Nephron (organoid): ENCODE measurements at regions not wholly inside any gene's neighbourhood (a gene's known extent, or its start where the extent isn't known, plus 50 kb on each side); places are given as distances from the start of the nearest gene placed in this dataset.

Experiments used
- H3K27ac Mint-ChIP-seq, 3 experiments: 2 replicates each; pipeline ENCODE4 v1.8.0; 2020; ENCODE audit warnings: mixed read lengths in 3 of 3, mild to moderate bottlenecking in 2 of 3, moderate library complexity in 1 of 3
- H3K27me3 Mint-ChIP-seq: 2 replicates; pipeline ENCODE4 v1.8.0; 2021; ENCODE audit warnings: low read depth, mild to moderate bottlenecking, moderate library complexity, mixed read lengths
- H3K36me3 Mint-ChIP-seq: 2 replicates; pipeline ENCODE4 v1.8.0; 2020; ENCODE audit warnings: low read depth, mixed read lengths
- H3K4me1 Mint-ChIP-seq: 2 replicates; pipeline ENCODE4 v1.8.0; 2020; ENCODE audit warnings: mixed read lengths
- H3K4me3 Mint-ChIP-seq, 3 experiments: 2 replicates each; pipeline ENCODE4 v1.8.0; 2020; ENCODE audit warnings: mild to moderate bottlenecking in 3 of 3, mixed read lengths in 3 of 3, moderate library complexity in 2 of 3
- H3K9me3 Mint-ChIP-seq: 2 replicates; pipeline ENCODE4 v1.8.0; 2020; ENCODE audit warnings: mixed read lengths
- CTCF ChIP-seq, 3 experiments: fragments of 200-600 bp; sonication (generic); IDR thresholded peaks; one replicate each; pipeline ENCODE4 v1.5.0; 2021; ENCODE audit warnings: antibody characterized with exemption in 3 of 3; ENCODE audit not compliant: unreplicated experiment in 3 of 3

- no peak for TF ChIP-seq CTCF (IDR thresholded peaks at IDR 0.05; ENCODE audit: unreplicated experiment in 3 of 3)
- H3K4me3 Mint-ChIP-seq = no peak overlapping the region
- peaks cover 4% of the 10 kb centered on the region for H3K36me3 Mint-ChIP-seq
- H3K27me3 Mint-ChIP-seq = peaks cover 10% of the 10 kb centered on the region
- H3K9me3 Mint-ChIP-seq = no peaks in the 10 kb centered on the region
- H3K27ac Mint-ChIP-seq = peak overlapping the region; percentile 54 to 70 (median 64)
- H3K4me1 Mint-ChIP-seq = peaks cover 29% of the 10 kb centered on the region
Measured at GRCh38 chr2:41917587-41917986, 130.2 kb upstream of the PKDCC start.

DNA sequence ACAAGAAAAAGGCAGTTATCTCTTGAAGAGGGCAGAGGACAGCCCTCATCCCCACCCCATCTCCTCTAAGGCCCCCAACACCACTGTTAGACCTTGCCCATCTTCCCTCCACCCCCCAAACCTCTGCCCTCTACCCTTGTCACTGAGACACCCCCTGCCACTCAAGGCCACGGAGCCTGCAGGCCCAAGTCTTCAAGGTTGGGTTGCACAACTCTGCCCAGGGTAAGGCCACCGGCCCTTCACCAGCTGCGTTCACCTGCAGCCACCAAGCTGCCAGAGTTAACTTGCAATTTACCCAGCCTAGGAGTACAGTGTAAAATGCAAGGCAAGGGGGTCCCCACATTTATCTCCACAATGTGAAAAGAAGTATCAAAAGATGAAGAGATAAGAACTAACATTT is 128.7 kb upstream of the PKDCC start:
- TF ChIP-seq CTCF (IDR thresholded peaks at IDR 0.05; ENCODE audit: unreplicated experiment in 3 of 3) = no peak
- peaks cover 33% of the 10 kb centered on the region for H3K4me1 Mint-ChIP-seq
- peak overlapping the region in 1 of 3 experiments; percentile 40 for H3K27ac Mint-ChIP-seq
- no peak overlapping the region for H3K4me3 Mint-ChIP-seq
- peaks cover 2% of the 10 kb centered on the region for H3K36me3 Mint-ChIP-seq
- H3K27me3 Mint-ChIP-seq = peaks cover 13% of the 10 kb centered on the region
- H3K9me3 Mint-ChIP-seq = no peaks in the 10 kb centered on the region

GRCh38 chr2:41920181-41920580 is 127.6 kb upstream of the PKDCC start:
- Mint-ChIP-seq H3K9me3 (no peaks in the 10 kb centered on the region), H3K27me3 (peaks cover 13% of the 10 kb centered on the region), H3K4me1 (peaks cover 36% of the 10 kb centered on the region), H3K36me3 (no peaks in the 10 kb centered on the region), H3K4me3 (no peak overlapping the region), H3K27ac (no peak overlapping the region)
- TF ChIP-seq CTCF (IDR thresholded peaks at IDR 0.05; ENCODE audit: unreplicated experiment in 3 of 3) = no peak

DNA sequence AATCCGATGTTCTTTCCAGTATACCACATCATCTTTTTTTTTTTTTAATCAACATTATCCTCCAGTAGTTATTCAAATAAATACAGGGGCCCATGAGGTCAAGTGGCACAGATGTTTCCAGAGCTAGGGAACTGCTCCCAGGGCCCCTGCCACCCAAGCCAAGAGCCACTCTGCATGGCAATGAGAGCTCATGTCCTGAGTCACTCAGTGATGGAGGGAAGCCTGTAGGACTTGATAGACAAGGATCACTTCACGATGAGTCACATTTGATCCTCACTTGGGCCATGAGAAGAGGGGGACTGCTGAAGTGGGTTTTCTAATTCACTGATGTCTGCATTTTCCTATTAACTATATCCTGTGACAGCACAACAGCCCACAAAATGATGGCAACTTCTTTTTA is 127.0 kb upstream of the PKDCC start:
- no peaks in the 10 kb centered on the region for H3K36me3 Mint-ChIP-seq
- H3K4me1 Mint-ChIP-seq = peaks cover 42% of the 10 kb centered on the region
- H3K9me3 Mint-ChIP-seq = no peaks in the 10 kb centered on the region

DNA sequence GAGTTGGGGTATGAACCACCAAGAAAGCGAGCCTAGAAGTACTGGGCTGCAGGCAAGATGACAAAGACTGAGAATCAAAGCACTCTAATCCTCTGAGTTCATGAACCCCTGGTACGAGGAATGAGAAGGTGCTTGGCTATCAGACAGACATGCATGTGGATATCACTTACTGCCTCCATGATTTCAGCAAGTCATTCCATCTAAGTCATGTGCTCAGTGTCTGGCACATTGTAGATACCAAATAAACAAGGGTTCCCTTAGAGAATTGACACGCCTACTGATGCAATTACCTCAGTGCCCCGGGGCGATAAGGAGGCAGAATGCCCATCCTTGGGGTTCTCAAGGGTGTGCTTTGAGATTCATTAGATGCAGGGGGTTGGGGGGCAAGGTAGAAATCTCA is 125.6 kb upstream of the PKDCC start:
- Mint-ChIP-seq H3K27me3 (peaks cover 10% of the 10 kb centered on the region), H3K36me3 (no peaks in the 10 kb centered on the region), H3K4me1 (peaks cover 49% of the 10 kb centered on the region), H3K9me3 (no peaks in the 10 kb centered on the region), H3K27ac (peak overlapping the region in 2 of 3 experiments; percentile 48 to 70), H3K4me3 (no peak overlapping the region)
- no peak for TF ChIP-seq CTCF (IDR thresholded peaks at IDR 0.05; ENCODE audit: unreplicated experiment in 3 of 3)

More for the DNA sequence above, 127.0 kb upstream of the PKDCC start:
- Mint-ChIP-seq H3K4me3 (no peak overlapping the region), H3K27me3 (peaks cover 13% of the 10 kb centered on the region), H3K27ac (peak overlapping the region in 1 of 3 experiments; percentile 48)
- TF ChIP-seq CTCF (IDR thresholded peaks at IDR 0.05; ENCODE audit: unreplicated experiment in 3 of 3) = no peak

DNA sequence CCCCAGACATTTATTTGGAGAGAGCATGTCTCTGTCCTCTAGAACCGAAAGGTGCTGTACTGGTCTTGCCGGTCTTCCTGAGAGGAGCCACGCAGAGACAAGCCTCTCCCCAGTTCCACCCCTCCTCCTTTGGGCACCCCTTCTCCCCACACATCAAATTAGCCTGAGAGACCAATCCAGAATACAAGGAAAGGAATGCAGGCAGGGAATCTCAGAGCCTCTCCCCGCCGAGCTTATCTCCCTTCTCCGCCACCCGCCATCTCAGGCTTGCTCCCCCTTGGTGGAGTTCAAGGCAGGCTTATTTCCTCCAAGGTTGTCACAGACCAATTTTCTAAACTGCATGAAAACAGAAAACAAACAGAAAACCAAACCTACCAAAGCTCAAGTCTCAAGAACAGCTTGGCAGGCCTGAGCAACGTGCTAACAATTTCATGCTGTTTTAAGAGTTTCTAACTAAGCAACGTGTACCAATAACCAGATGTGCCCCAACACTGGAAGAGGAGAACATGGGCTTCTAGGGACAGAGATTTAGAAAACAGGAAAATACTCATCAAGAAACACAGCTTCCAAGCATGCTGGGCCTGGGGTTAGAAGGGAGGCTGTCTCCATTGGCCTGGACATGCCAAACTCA is 124.5 kb upstream of the PKDCC start:
- Mint-ChIP-seq H3K9me3 (no peaks in the 10 kb centered on the region), H3K27ac (peak overlapping the region; percentile 46 to 82 (median 73)), H3K36me3 (no peaks in the 10 kb centered on the region), H3K4me1 (peaks cover 55% of the 10 kb centered on the region), H3K4me3 (no peak overlapping the region), H3K27me3 (peaks cover 10% of the 10 kb centered on the region)
- TF ChIP-seq CTCF (IDR thresholded peaks at IDR 0.05; ENCODE audit: unreplicated experiment in 3 of 3) = no peak
